Breast epithelium (tissue), 3 donors: ENCODE measurements at regions not wholly inside any gene's neighbourhood (a gene's known extent, or its start where the extent isn't known, plus 50 kb on each side); places are given as distances from the start of the nearest gene placed in this dataset.

Experiments
- POLR2A ChIP-seq: fragments of 450-650 bp; IDR thresholded peaks from one replicate; pipeline ENCODE4 v1.6.1; 2016; ENCODE audit warnings: antibody characterized with exemption, mild to moderate bottlenecking, moderate library complexity
- POLR2AphosphoS5 ChIP-seq, 3 donors: sonication (generic); formaldehyde crosslinking; IDR thresholded peaks; one replicate each; pipeline ENCODE4 v1.6.1; 2017; ENCODE audit warnings: antibody characterized with exemption in 3 of 3
- TF ChIP-seq, protein P1 (sequence below), 3 donors: fragments of 450-650 bp; IDR thresholded peaks; one replicate each; pipeline ENCODE4 v1.5.1; 2016 to 2017; ENCODE audit warnings: antibody characterized with exemption in 3 of 3, mild to moderate bottlenecking in 3 of 3, moderate library complexity in 3 of 3

DNA sequence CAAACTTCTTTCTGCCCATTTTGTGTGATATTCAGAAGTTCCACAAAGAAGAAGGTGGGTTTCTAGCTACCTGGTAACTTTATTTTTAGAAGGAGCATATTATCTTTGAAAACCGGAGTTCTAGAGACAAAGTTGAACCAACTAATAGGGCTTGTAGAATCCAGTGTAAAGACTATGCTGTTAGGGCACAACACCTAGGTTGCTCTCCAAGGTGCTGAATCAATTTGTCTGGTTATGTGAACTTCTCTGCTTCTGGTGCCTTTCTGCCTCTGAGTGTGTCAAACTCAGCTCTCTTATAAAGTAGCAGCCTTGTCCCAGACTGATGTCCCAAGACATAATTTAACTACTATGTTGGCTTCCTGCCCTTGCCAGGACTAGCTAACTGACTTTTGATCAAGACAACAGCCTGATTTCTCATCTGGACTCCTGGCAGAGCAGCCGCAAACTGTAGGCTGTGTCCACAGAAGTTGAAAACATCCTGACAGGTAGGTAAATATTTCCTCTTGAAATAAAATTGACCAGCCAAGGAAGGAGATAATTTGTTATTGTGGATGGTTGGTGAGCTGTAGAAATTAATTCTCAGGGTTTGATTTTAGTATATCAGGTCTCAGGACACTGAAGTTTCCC lies 119.4 kb downstream of the CYRIA start:
- TF ChIP-seq, protein P1, sequence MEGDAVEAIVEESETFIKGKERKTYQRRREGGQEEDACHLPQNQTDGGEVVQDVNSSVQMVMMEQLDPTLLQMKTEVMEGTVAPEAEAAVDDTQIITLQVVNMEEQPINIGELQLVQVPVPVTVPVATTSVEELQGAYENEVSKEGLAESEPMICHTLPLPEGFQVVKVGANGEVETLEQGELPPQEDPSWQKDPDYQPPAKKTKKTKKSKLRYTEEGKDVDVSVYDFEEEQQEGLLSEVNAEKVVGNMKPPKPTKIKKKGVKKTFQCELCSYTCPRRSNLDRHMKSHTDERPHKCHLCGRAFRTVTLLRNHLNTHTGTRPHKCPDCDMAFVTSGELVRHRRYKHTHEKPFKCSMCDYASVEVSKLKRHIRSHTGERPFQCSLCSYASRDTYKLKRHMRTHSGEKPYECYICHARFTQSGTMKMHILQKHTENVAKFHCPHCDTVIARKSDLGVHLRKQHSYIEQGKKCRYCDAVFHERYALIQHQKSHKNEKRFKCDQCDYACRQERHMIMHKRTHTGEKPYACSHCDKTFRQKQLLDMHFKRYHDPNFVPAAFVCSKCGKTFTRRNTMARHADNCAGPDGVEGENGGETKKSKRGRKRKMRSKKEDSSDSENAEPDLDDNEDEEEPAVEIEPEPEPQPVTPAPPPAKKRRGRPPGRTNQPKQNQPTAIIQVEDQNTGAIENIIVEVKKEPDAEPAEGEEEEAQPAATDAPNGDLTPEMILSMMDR (IDR thresholded peaks at IDR 0.05): no peak
- no peak for TF ChIP-seq POLR2A
- no peak for TF ChIP-seq POLR2AphosphoS5 (IDR thresholded peaks at IDR 0.05)
